Choroid plexus epithelial cell (primary cell): ENCODE measurements at regions not wholly inside any gene's neighbourhood (a gene's known extent, or its start where the extent isn't known, plus 50 kb on each side); places are given as distances from the start of the nearest gene placed in this dataset.

Experiments used
- DNase-seq: peaks from one replicate; pipeline ENCODE4 v3.0.0-alpha.2; 2010; ENCODE audit warnings: low read depth
- H3K4me3 ChIP-seq: 2 replicates; pipeline ENCODE4 v1.5.1; 2011; ENCODE audit warnings: low read depth, mild to moderate bottlenecking, control low read depth, low read length, moderate library complexity
- TF ChIP-seq, protein P1 (sequence below): conservative IDR thresholded peaks from 2 replicates; pipeline ENCODE4 v1.5.1; 2011; ENCODE audit warnings: low read depth, mild to moderate bottlenecking, control low read depth, inconsistent platforms, low read length, moderate library complexity

DNA sequence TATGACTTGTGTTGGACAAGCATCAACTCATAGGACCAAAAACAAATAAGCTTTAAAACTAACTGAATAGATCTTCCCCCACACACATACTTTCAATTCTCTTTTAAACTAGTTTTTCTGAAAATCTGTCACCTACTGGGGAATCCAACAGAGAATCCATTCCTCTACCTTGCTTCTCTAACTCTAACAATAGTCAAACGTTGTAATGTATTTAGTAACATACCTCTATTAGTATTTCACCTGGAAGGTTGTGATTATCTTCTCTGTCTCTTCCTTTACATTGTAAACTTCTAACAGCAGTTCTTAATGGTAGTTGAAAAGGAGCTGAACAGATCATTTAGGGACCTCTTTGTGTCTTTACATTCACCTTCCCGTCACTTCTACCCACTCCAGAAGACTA is 337.1 kb upstream of the FAM241A start:
- H3K4me3 ChIP-seq = no peak overlapping the region
- TF ChIP-seq, protein P1, sequence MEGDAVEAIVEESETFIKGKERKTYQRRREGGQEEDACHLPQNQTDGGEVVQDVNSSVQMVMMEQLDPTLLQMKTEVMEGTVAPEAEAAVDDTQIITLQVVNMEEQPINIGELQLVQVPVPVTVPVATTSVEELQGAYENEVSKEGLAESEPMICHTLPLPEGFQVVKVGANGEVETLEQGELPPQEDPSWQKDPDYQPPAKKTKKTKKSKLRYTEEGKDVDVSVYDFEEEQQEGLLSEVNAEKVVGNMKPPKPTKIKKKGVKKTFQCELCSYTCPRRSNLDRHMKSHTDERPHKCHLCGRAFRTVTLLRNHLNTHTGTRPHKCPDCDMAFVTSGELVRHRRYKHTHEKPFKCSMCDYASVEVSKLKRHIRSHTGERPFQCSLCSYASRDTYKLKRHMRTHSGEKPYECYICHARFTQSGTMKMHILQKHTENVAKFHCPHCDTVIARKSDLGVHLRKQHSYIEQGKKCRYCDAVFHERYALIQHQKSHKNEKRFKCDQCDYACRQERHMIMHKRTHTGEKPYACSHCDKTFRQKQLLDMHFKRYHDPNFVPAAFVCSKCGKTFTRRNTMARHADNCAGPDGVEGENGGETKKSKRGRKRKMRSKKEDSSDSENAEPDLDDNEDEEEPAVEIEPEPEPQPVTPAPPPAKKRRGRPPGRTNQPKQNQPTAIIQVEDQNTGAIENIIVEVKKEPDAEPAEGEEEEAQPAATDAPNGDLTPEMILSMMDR = no peak
- no peak for DNase-seq

DNA sequence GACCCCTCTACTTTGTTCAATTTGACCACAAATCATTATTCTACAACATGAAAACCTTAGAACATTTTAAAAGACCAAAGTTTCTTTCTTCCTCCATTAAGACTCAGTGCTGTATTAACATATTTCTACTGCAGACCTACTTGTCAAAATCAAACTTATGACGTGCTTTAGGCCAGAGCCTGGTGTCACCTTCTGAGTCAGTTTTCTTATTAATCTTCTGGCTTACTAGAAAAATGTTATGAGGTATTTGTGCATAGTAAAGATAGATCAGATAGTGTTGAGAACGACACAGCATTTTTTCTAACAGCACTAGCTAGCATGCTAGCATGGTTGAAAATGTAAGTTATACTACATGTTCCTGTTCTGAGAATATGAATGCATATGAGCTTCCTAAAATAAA is 333.6 kb upstream of the FAM241A start:
- H3K4me3 ChIP-seq = no peak overlapping the region
- TF ChIP-seq, protein P1 = no peak
- no peak for DNase-seq

DNA sequence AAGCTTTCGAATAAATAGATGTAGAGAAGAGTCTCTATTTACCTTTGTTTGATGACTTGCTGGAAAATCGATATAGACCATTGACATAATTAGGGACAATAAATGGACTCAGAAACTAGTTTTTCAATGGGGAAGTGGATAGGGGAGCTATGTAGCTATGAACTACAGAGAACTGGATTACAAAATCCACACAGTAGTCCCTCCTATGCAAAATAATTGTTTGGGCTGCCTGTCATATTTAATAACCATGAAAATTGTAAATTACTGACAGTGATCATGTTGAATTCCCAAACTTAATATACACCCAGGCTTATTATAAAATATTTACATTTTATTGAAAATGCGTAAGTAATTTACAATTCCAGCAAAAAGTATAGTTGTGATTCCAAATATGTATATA is 333.1 kb upstream of the FAM241A start:
- H3K4me3 ChIP-seq = no peak overlapping the region
- TF ChIP-seq, protein P1 = no peak
- no peak for DNase-seq

DNA sequence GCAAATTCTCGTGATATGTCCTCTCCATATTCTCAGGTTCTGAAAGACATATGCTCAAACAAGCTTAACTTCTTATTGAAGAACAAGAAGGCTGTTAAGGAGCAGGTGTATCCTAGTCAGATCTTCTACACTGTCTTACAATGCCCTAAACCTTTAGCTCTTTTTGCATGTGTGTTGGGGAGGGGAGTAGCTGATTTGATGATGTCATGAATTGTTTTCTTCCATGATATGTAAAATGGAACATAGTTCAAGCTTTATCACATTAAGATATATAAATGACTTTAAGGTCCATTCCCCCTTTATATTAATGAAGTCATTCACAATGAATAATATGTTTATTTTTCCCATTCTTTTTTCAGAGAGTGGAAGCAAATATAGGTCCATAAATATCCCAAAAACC is 332.5 kb upstream of the FAM241A start:
- TF ChIP-seq, protein P1 = no peak
- DNase-seq = no peak
- no peak overlapping the region for H3K4me3 ChIP-seq

DNA sequence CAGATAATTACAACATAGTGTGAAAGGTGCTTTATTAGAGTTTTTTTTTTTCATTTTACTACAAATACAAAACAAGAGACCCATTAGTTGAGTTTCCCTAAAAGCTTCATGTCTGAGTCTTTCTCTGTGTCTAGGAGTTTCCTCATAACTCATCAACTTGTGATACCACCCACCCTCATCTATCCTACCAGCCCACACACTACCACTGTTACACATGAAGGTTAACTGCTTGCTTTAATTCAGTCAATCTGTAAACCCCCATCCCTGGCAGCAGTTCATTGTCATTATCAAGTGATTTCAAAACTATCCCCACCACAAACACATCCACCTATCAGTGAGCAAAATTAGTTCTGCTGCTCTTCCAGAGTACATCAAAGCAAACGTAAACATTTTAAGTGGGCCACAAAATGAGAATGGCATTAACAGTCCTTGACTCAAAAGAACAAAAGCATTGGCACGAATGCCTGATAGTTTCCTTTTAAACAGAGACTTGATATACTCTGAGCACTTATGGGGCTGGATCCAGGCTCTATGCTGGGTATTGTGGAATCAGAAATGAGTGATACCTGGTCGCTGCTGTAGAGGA is 331.6 kb upstream of the FAM241A start:
- no peak for DNase-seq
- TF ChIP-seq, protein P1 = no peak
- no peak overlapping the region for H3K4me3 ChIP-seq

DNA sequence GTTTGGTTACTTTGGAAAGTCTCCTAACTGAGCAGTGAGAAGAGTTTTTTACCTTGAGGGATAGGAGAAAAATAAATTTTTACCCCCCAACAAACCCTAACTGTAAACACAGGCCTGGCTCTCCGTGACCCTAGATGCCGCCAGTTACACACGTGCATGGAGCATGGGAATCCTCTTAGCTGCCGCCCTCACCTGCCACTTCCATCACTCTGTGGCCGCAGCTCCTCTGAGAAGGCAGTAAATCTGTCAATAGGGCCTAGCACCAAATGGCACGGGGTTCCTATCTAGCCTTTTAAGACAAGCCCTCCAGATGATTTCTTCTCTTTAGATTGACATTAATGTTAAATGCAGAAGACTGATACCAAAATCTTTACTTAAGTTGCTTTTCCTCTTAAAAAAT is 330.3 kb upstream of the FAM241A start:
- TF ChIP-seq, protein P1 = no peak
- no peak for DNase-seq
- H3K4me3 ChIP-seq = no peak overlapping the region

DNA sequence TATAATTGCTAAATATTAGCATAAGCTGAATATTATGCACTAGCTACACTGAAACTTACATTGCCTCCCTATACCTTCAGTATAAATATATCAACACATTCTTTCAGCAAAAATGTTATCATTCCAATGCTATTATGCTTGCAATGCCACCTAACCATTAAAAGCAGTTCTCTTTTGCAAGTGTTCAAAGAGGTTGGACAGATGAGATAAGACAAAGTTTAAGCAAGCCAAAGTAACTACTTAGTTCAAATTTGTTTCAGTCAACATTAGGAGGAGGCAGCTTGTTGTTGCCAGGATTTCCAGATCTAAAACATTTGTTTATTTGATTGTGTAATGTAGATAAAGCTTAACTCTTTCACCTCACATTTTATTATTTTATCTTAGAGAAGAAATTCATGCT is 323.9 kb upstream of the FAM241A start:
- no peak for DNase-seq
- H3K4me3 ChIP-seq = no peak overlapping the region
- TF ChIP-seq, protein P1 = no peak
